Upper lobe of left lung (tissue), 4 donors: ENCODE measurements at regions not wholly inside any gene's neighbourhood (a gene's known extent, or its start where the extent isn't known, plus 50 kb on each side); places are given as distances from the start of the nearest gene placed in this dataset.

Source experiments
- EP300 ChIP-seq, 4 donors: sonication (generic); formaldehyde crosslinking; IDR thresholded peaks; one replicate each; pipeline ENCODE4 v1.5.1; 2017; ENCODE audit warnings: antibody characterized with exemption in 4 of 4, control low read depth in 2 of 4
- POLR2A ChIP-seq, 4 donors: fragments of 450-650 bp; IDR thresholded peaks; one replicate each; pipeline ENCODE4 v1.5.1; 2016 to 2017; ENCODE audit warnings: antibody characterized with exemption in 4 of 4, mild to moderate bottlenecking in 2 of 4
- TF ChIP-seq, protein P1 (sequence below), 6 experiments: fragments of 450-650 bp in 4 of 6; fragments of 200-600 bp in 2 of 6; sonication (generic) in 2 of 6; IDR thresholded peaks; one replicate each; pipeline ENCODE4 v1.5.1; 2016 to 2019; ENCODE audit warnings: antibody characterized with exemption in 6 of 6

GRCh38 chr11:38169286-38169685 lies 1571.2 kb upstream of the RAG2 start:
- TF ChIP-seq, protein P1, sequence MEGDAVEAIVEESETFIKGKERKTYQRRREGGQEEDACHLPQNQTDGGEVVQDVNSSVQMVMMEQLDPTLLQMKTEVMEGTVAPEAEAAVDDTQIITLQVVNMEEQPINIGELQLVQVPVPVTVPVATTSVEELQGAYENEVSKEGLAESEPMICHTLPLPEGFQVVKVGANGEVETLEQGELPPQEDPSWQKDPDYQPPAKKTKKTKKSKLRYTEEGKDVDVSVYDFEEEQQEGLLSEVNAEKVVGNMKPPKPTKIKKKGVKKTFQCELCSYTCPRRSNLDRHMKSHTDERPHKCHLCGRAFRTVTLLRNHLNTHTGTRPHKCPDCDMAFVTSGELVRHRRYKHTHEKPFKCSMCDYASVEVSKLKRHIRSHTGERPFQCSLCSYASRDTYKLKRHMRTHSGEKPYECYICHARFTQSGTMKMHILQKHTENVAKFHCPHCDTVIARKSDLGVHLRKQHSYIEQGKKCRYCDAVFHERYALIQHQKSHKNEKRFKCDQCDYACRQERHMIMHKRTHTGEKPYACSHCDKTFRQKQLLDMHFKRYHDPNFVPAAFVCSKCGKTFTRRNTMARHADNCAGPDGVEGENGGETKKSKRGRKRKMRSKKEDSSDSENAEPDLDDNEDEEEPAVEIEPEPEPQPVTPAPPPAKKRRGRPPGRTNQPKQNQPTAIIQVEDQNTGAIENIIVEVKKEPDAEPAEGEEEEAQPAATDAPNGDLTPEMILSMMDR (IDR thresholded peaks at IDR 0.05): no peak
- TF ChIP-seq EP300 (IDR thresholded peaks at IDR 0.05): peak in 1 of 4 donors; percentile 66
- no peak for TF ChIP-seq POLR2A (IDR thresholded peaks at IDR 0.05)
